IMR-90 (cell line): ENCODE measurements at regions not wholly inside any gene's neighbourhood (a gene's known extent, or its start where the extent isn't known, plus 50 kb on each side); places are given as distances from the start of the nearest gene placed in this dataset. TPM values are rescaled to one million over a fixed set of nuclear protein-coding genes. Genes with fewer than 3 reads are reported as not detected.

Experiments
- ATAC-seq: fragments of 200-7000 bp; cut with Tn5 transposase; 2 replicates; pipeline ENCODE4 v1.9.1; 2020; ENCODE audit warnings: low read depth, mild to moderate bottlenecking, moderate library complexity
- BruUV-seq: library from RNA; stranded (reverse); fragments of 400-500 nt; replicated peaks from 2 replicates; lab custom pipeline; 2021; lab: Mats Ljungman, UMichigan
- CTCF ChIA-PET: fragments of 300-600 bp; formaldehyde crosslinking; extraction: SDS; loops from one replicate; lab custom pipeline; 2021; ENCODE audit warnings: antibody characterized with exemption; lab: Yijun Ruan, JAX
- POLR2A ChIA-PET: fragments of 300-600 bp; sonication (Branson Sonifier 250); formaldehyde crosslinking; loops from one replicate; lab custom pipeline; 2022; ENCODE audit warnings: antibody characterized with exemption; ENCODE audit not compliant: unreplicated experiment; lab: Charles Lee
- DNase-seq: peaks from one replicate; pipeline ENCODE4 v3.0.0; 2013
- H2AFZ ChIP-seq: replicated peaks from 2 replicates; pipeline ENCODE3; 2013; ENCODE audit warnings: low read length, mild to moderate bottlenecking; ENCODE audit not compliant: poor library complexity
- H2AK5ac ChIP-seq: 2 replicates; pipeline ENCODE4 v1.6.1; 2013; ENCODE audit warnings: low read depth, low read length, inconsistent platforms
- H2AK9ac ChIP-seq: replicated peaks from 2 replicates; pipeline ENCODE3; 2013; ENCODE audit warnings: mild to moderate bottlenecking, low read depth, low read length, moderate library complexity; ENCODE audit not compliant: poor library complexity
- H2BK120ac ChIP-seq: 2 replicates; pipeline ENCODE4 v1.6.1; 2013; ENCODE audit warnings: low read depth, low read length, inconsistent platforms
- H2BK15ac ChIP-seq: 3 replicates; pipeline ENCODE4 v1.6.1; 2013; ENCODE audit warnings: low read depth, low read length, inconsistent platforms
- H2BK20ac ChIP-seq: 2 replicates; pipeline ENCODE4 v1.6.1; 2013; ENCODE audit warnings: low read depth, mild to moderate bottlenecking, inconsistent platforms, low read length, moderate library complexity
- H2BK5ac ChIP-seq: 2 replicates; pipeline ENCODE4 v1.6.1; 2013; ENCODE audit warnings: mild to moderate bottlenecking, low read depth, low read length, inconsistent platforms; ENCODE audit not compliant: poor library complexity, severe bottlenecking
- H3K14ac ChIP-seq: replicated peaks from 2 replicates; pipeline ENCODE4 v1.6.1; 2013; ENCODE audit warnings: low read depth, low read length, inconsistent platforms
- H3K18ac ChIP-seq: 2 replicates; pipeline ENCODE4 v1.6.1; 2013; ENCODE audit warnings: low read depth, low read length, control low read depth
- H3K23ac ChIP-seq: 2 replicates; pipeline ENCODE4 v1.6.1; 2013; ENCODE audit warnings: low read depth, low read length, inconsistent platforms
- H3K27ac ChIP-seq: 2 replicates; pipeline ENCODE4 v1.5.1; 2013; ENCODE audit warnings: mild to moderate bottlenecking, control low read depth, low read length; ENCODE audit not compliant: insufficient read depth
- H3K27me3 ChIP-seq: 2 replicates; pipeline ENCODE4 v1.6.1; 2013; ENCODE audit warnings: low read length; ENCODE audit not compliant: control insufficient read depth, insufficient read depth
- H3K36me3 ChIP-seq: 2 replicates; pipeline ENCODE4 v1.6.1; 2013; ENCODE audit warnings: low read length, mixed read lengths; ENCODE audit not compliant: control insufficient read depth, insufficient read depth
- H3K4ac ChIP-seq: 2 replicates; pipeline ENCODE4 v1.6.1; 2013; ENCODE audit warnings: low read depth, low read length, inconsistent platforms
- H3K4me1 ChIP-seq: 2 replicates; pipeline ENCODE4 v1.6.1; 2013; ENCODE audit warnings: low read length, mixed read lengths; ENCODE audit not compliant: control insufficient read depth, insufficient read depth
- H3K4me2 ChIP-seq: 2 replicates; pipeline ENCODE4 v1.6.1; 2013; ENCODE audit warnings: low read depth, mild to moderate bottlenecking, control low read depth, low read length, moderate library complexity
- H3K4me3 ChIP-seq: 2 replicates; pipeline ENCODE4 v1.5.1; 2013; ENCODE audit warnings: low read depth, mild to moderate bottlenecking, control low read depth, low read length, moderate library complexity; ENCODE audit not compliant: insufficient read depth
- H3K56ac ChIP-seq: 2 replicates; pipeline ENCODE4 v1.6.1; 2013; ENCODE audit warnings: low read length, inconsistent platforms; ENCODE audit not compliant: insufficient read depth; ENCODE audit errors: extremely low read depth
- H3K79me1 ChIP-seq, 2 experiments: 2 replicates each; pipeline ENCODE4 v1.6.1; 2013; ENCODE audit warnings: low read length in 2 of 2, inconsistent platforms in 1 of 2, low read depth in 1 of 2
- H3K9ac ChIP-seq: 2 replicates; pipeline ENCODE4 v1.6.1; 2013; ENCODE audit warnings: low read depth, low read length, control low read depth
- H3K9me1 ChIP-seq: 2 replicates; pipeline ENCODE4 v1.6.1; 2013; ENCODE audit warnings: low read length, inconsistent platforms; ENCODE audit not compliant: insufficient read depth
- H3K9me3 ChIP-seq: 2 replicates; pipeline ENCODE4 v1.6.1; 2013; ENCODE audit warnings: low read length; ENCODE audit not compliant: control insufficient read depth, insufficient read depth
- H4K20me1 ChIP-seq: 2 replicates; pipeline ENCODE4 v1.6.1; 2013; ENCODE audit warnings: low read length, inconsistent platforms; ENCODE audit not compliant: insufficient read depth
- H4K5ac ChIP-seq: 2 replicates; pipeline ENCODE4 v1.6.1; 2013; ENCODE audit warnings: mild to moderate bottlenecking, low read depth, low read length, control low read depth
- H4K8ac ChIP-seq, 2 experiments: 2 replicates each; pipeline ENCODE4 v1.6.1; 2013; ENCODE audit warnings: low read depth in 2 of 2, low read length in 2 of 2, control low read depth in 1 of 2, inconsistent platforms in 1 of 2
- H4K91ac ChIP-seq: 2 replicates; pipeline ENCODE4 v1.6.1; 2013; ENCODE audit warnings: low read depth, low read length, inconsistent platforms; ENCODE audit not compliant: insufficient read depth
- BHLHE40 ChIP-seq: fragments of 150-350 bp; IDR thresholded peaks from 2 replicates; pipeline ENCODE4 v1.6.1; 2016; ENCODE audit warnings: mild to moderate bottlenecking, low read depth, low read length
- CEBPB ChIP-seq: IDR thresholded peaks from 2 replicates; pipeline ENCODE4 v1.6.1; 2012; ENCODE audit warnings: low read depth, low read length, improper control_type of control experiment
- CHD1 ChIP-seq: IDR thresholded peaks from 2 replicates; pipeline ENCODE4 v1.6.1; 2012; ENCODE audit warnings: low read depth, low read length, improper control_type of control experiment
- FOS ChIP-seq: fragments of 150-350 bp; IDR thresholded peaks from 2 replicates; pipeline ENCODE4 v1.6.1; 2016; ENCODE audit warnings: low read depth, low read length
- MXI1 ChIP-seq: IDR thresholded peaks from 2 replicates; pipeline ENCODE4 v1.6.1; 2012; ENCODE audit warnings: low read depth, mild to moderate bottlenecking, low read length, moderate library complexity, borderline replicate concordance
- RFX5 ChIP-seq: IDR thresholded peaks from 2 replicates; pipeline ENCODE4 v1.8.0; 2012; ENCODE audit warnings: low read depth, mild to moderate bottlenecking, low read length, moderate library complexity
- SMC3 ChIP-seq: fragments of 150-350 bp; IDR thresholded peaks from 2 replicates; pipeline ENCODE4 v1.6.1; 2016; ENCODE audit warnings: low read depth, mild to moderate bottlenecking, antibody characterized with exemption, low read length, moderate library complexity
- USF2 ChIP-seq: fragments of 150-350 bp; IDR thresholded peaks from 2 replicates; pipeline ENCODE4 v1.6.1; 2017; ENCODE audit warnings: mild to moderate bottlenecking, antibody characterized with exemption, low read length, low read depth
- WGBS, 2 experiments: methylation state at CpG; one replicate each; pipeline versions ENCODE4 v1.1.5 to v1.1.7; 2013; ENCODE audit warnings: missing lambda C conversion rate in 2 of 2; ENCODE audit not compliant: insufficient read length in 1 of 2; ENCODE audit errors: extremely low coverage in 2 of 2; 5-methylcytosine and 5-hydroxymethylcytosine counted together
- dilution Hi-C: fragments of 300-500 bp; cut with HindIII; formaldehyde crosslinking; loops from one replicate; pipeline ENCODE4 v1.14.3; 2018; ENCODE audit warnings: low sequenced_read_pairs; ENCODE audit not compliant: unreplicated experiment
- in situ Hi-C: fragments of 300-500 bp; cut with MboI; formaldehyde crosslinking; loops from 3 replicates; pipeline ENCODE4 v1.14.3; 2019; ENCODE audit warnings: low sequenced_read_pairs, inconsistent platforms, mixed read lengths
- intact Hi-C: fragments of 100-400 bp; cut with micrococcal nuclease; formaldehyde crosslinking; loops from 2 replicates; pipeline ENCODE4 v1.10.0; 2022
- microRNA-seq, 2 experiments: library from miRNA; stranded (forward) in 1 of 2; unstranded in 1 of 2; fragments of 10-50 nt in 1 of 2; fragments of <30 nt in 1 of 2; gene quantifications in 1 of 2; microRNA quantifications in 1 of 2; one replicate each; pipeline versions ENCODE3 to v1.1.0; 2013 to 2020; ENCODE audit not compliant: insufficient read depth in 1 of 2, insufficient read length in 1 of 2, unreplicated experiment in 1 of 2
- small RNA-seq, 5 experiments: library from RNA; depleted of rRNA; stranded (forward); fragments of <200 nt; gene quantifications; one replicate each; pipeline ENCODE3, GENCODE V24; 2012

GRCh38 chr15:32222716-32223115 is 180.4 kb downstream of the GOLGA8K start:
- no peak overlapping the region for H2BK120ac ChIP-seq
- no peaks in the 10 kb centered on the region for H3K9me3 ChIP-seq
- no peak overlapping the region for H3K27ac ChIP-seq
- H4K91ac ChIP-seq: no peak overlapping the region
- H3K23ac ChIP-seq: no peak overlapping the region
- no CpG with 5 or more reads among the region's 1 CpG for whole genome bisulfite sequencing, 2 experiments
- no peaks in the 10 kb centered on the region for H3K9me1 ChIP-seq
- in situ Hi-C loops (no loop called here), intact Hi-C loops (no loop called here), dilution Hi-C loops (no loop called here)
- DNase-seq: no peak
- no peak overlapping the region for H2BK20ac ChIP-seq
- no peak overlapping the region for H2AFZ ChIP-seq
- H3K27me3 ChIP-seq: no peaks in the 10 kb centered on the region
- no peaks in the 10 kb centered on the region for H3K36me3 ChIP-seq
- no peak overlapping the region for H3K9ac ChIP-seq
- no peak overlapping the region for H4K5ac ChIP-seq
- no peak overlapping the region for H3K56ac ChIP-seq
- no peak overlapping the region for H2AK5ac ChIP-seq
- no peak for ATAC-seq
- no peak overlapping the region for H2AK9ac ChIP-seq
- H3K4me1 ChIP-seq: no peaks in the 10 kb centered on the region
- ChIA-PET POLR2A (no interaction called here), CTCF (no interaction called here)
- no peak overlapping the region for H4K8ac ChIP-seq
- no TSS peak for BruUV-seq
- no peak overlapping the region for H2BK5ac ChIP-seq
- no peaks in the 10 kb centered on the region for H4K20me1 ChIP-seq
- no peak overlapping the region for H3K4me3 ChIP-seq
- H2BK15ac ChIP-seq: no peak overlapping the region
- no peak overlapping the region for H3K18ac ChIP-seq
- no peak for TF ChIP-seq MXI1
- TF ChIP-seq CHD1: no peak
- TF ChIP-seq BHLHE40: no peak
- no peak for TF ChIP-seq CEBPB
- no peak for TF ChIP-seq RFX5
- TF ChIP-seq FOS: no peak
- TF ChIP-seq USF2: no peak
- no peak for TF ChIP-seq SMC3
- no peak overlapping the region for H3K14ac ChIP-seq
- H3K4me2 ChIP-seq: no peak overlapping the region
- H3K79me1 ChIP-seq: no peaks in the 10 kb centered on the region
- H3K4ac ChIP-seq: no peak overlapping the region

Small RNA genes lying in the stretch of these regions (microRNA-seq; reads per million reads assigned to microRNA genes)
- not detected for gene RNU6-18P (ENCODE audit: insufficient read depth, insufficient read length)

Small RNA genes lying in the stretch of these regions (small RNA-seq; reads per million reads assigned to genes)
- gene RNU6-18P: 0 reads per million in 5 experiments
